Left renal pelvis (tissue), 4 donors: ENCODE measurements at regions not wholly inside any gene's neighbourhood (a gene's known extent, or its start where the extent isn't known, plus 50 kb on each side); places are given as distances from the start of the nearest gene placed in this dataset.

Experiments used
- DNase-seq, 4 donors: peaks; one replicate each; pipeline ENCODE4 v3.0.0-alpha.2; 2013; ENCODE audit warnings: low read depth in 4 of 4, low spot score in 3 of 4

DNA sequence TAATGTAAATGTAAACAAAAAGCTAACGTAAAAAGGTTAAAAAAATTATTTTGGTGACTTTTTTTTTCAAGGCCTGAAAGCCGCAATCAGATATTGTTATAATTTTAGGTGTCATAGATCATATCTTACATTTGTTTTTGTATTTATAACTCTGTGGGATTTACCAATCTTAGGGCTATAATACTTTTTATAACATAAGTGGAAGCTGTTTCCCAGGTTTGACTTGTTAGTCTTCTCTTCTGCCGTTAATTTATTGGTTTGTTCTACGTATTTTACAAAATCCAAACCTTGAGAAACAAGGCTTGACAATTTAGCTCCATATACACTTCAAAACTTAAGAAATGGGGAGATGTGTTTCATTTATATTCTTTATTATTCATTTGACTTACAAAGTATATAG is 119.4 kb downstream of the EVX1 start:
- no peak for DNase-seq

DNA sequence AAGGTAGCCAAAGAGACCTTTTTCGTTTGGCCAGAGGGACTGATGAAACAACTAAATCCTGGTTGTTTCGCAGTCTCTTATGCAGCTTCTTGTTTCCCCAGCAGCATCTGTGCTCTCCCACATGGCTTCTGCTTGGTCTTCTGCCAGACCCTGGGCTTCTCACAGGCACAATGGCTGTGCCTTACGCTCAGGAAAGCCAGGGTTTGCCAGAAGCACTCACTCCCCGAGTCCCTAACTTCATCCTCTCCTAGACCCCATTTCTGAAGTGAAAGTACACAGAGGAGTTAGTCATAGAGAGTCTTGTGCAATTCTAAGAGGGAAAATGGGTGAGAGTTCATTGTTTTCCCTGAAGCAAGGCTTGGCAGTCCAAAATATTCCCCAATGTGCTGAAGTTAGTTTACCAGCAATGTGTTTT is 121.7 kb downstream of the EVX1 start:
- DNase-seq, result no peak

DNA sequence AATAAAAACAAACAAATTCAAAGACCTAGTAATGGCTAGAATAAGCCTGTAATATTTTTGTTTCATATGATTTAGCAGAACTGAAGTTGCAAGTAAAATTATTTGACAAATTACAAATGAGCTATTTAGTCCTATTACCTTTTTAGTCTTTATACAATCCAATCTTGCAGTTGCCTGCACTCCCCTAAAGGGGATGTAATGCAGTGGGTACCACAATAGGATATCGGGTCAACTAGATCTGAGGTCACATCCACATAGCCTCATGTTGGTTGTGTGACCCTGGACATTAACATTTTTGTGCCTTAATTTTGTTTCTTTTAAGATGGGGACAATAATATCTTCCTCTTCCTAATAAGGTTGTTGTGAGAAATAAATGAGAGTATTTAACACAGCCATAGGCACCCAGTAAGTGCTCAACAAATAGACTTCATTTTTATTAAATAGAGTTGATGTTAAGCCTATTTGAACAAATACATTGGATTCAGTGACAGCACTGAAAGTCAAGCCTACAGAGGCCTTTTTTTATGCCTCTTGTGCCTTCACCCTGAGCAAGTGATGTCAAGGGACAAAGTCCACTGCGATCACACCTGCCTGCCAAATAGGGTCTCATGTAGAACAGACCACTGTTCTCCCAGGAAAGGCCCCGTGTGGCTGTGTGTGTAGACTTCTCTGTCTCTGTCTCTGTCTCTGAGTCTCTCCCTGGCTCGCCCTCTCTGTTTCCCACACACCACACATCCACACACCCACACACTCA is 124.8 kb downstream of the EVX1 start:
- no peak for DNase-seq

DNA sequence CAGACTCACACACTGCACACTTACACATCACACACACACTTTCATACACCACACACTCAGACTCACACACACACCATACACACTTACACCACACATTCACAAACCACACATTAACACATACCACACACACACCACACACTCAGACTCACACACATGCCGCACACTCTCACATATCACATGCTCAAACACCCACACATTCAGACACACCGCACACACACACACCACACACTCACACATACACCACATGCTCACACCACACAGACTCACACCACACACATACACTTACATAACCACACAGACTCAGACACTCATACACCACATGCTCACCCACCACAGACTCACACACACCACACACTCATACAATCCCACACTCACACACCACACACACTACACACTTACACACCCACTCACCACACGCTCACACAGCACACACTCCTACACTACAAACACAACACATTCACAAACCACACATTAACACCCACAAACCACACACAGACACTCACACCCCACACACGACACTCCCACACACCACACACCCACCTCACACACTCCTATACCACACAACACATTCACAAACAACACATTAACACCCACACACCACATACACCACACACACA is 125.4 kb downstream of the EVX1 start:
- no peak for DNase-seq

DNA sequence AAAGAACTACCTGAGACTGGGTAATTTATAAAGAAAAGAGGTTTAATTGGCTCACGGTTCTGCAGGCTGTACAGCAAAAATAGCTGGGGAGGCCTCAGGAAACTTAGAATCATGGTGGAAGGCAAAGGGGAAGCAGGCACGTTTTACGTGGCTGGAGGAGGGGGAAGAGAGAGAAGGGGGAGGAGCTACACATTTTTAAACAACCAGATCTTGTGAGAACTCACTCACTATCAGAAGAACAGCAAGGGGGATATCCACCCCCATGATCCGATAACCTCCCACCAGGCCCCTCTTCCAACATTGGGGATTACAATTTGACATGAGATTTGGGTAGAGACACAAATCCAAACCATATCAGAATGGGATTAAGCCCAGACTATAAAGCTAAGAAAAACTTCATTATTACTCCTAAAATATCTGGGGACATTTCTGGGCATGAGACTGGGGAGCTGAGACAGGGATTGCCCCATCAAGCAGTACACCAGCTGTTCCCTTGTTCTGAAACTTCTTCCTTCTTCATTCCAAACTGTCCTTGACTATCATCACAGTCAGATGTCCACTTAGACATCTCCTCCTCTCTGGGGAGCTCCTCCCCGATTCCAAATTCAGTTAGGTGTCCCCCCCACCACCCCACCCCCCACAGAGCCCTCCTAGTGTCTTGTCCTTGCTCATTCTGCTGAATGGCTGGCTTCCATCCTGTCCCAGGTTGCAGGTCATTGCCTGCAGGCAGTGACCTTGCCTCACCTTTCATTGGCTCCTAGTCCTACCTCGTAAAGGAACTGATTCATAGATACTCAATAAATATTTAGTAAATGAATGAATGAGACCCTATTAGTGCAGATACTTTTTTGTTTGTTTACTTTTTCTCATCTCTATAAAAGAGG is 132.6 kb downstream of the EVX1 start:
- DNase-seq, result no peak

DNA sequence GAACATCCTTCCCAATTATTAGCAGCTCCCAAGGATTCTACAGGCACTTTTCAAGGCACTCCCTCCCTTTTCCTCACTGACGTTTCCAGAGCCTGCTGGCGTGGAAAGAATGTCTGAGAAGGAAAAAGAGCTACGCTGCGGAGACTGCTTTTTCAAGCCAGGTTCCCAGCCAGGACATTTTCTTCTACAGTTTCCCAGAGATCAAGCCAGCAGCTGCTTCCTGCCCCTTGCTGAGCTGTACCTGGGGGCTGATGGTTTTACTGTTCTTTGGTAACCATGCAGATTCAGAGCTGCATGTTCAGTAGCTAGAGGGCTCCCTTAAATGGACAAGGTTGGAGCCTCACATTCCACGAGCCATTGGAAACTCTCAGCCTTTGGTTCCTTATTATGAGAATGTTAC is 133.4 kb downstream of the EVX1 start:
- DNase-seq, result no peak

DNA sequence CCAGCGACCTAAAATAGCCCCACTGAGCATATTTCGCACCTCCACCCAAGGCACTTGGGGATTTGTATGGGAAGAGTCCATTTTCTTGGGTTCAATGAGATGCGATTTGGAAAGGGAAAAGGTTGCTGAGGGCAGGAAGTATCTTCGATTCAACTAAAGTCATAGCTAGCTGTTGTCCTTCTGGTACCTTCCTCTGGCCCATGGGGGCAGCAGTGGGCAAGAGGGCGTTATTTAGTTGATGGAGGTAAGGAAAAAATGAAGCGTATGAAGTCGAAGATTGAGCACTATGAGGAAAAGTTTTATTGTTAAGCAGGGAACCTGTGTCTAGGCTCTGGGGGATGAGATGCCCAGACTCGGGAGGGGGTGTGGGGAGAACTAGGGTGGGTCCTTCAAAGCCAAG is 135.4 kb downstream of the EVX1 start:
- DNase-seq, result no peak

DNA sequence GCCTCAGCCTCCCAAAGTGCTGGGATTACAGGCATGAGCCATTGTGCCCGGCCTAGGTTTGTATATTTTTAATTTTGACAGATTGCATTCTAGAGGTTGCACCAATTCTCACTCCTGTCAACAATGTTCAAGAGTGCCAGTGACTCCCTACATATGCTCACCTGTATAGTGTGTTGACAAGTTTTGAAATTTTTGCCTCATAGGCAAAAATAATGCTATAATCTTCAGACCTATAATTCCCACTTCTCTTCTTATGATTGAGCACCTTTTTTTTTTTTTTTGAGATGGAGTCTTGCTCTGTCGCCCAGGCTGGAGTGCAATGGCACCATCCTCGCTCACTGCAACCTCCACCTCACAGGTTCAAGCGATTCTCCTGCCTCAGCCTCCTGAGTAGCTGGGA is 139.7 kb downstream of the EVX1 start:
- no peak for DNase-seq

DNA sequence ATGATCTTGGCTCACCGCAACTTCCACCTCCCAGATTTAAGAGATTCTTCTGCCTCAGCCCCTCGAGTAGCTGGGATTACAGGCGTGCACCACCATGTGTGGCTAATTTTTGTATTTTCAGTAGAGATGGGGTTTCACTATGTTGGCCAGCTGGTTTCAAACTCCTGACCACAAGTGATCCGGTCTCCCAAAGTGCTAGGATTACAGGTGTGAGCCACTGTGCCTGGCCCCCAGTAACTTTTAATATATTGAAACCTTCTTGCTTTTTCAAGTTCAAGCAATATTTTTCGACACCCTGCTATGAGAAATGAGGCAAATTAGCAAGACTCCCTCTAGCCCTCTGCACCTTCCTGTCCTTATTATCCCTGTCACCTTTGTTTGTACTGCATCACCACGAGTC is 144.0 kb downstream of the EVX1 start:
- no peak for DNase-seq

DNA sequence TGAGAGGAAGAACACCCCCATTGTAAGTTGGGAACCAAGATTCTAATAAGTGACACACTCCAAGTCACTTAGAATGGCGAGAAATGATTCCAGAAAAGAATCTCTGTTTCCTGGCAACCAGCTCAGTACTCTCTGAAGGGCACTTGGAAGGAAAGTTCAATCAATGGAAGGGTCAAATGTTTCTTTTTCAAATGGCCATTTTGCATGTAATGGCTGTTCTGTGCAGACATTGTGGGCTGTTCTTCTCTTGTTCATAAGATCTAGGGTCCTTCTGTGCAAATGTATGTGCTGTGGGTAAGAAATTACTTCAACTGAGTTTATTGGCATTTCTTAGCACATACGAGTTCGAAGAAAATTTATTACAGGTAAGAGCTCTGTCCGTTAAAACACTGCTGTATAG is 145.3 kb downstream of the EVX1 start:
- DNase-seq, result no peak

DNA sequence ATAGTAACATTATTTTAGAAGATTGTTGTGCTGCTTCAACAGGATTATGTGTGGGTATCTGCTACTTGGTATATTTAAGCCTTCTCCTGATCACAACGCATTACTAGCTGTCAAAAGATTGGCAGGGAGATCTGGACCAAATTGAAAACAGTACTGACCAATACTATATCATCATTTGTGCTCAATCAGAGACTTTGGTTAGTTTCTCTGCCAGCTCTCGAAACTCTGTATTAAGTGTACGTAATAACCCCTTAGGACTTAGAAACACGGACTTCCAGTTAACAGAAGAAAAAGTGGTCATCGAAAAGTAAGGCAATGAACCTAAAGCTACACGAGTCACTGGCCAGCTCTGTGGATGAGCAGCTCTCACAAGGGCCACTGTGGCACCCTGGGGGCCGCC is 146.0 kb downstream of the EVX1 start:
- DNase-seq, result no peak

DNA sequence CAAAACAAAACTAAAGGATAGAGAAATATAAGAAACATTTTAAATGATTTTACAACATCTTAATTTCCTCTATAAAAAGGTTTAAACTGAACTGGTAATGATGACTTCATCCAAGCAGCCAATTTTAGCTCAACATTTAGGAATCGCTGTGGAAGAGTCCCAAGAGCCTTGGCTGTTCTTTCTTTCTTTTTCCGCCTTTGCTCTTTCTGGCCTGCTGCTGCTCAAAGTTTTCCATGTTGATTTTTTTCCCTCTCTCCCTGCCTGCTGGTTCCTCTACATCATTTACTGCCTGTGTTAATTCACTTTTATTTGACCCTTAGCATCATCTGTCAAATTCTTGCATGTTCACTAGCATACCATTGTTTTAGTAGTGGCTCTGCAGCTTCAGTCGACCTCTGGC is 146.9 kb downstream of the EVX1 start:
- no peak for DNase-seq

DNA sequence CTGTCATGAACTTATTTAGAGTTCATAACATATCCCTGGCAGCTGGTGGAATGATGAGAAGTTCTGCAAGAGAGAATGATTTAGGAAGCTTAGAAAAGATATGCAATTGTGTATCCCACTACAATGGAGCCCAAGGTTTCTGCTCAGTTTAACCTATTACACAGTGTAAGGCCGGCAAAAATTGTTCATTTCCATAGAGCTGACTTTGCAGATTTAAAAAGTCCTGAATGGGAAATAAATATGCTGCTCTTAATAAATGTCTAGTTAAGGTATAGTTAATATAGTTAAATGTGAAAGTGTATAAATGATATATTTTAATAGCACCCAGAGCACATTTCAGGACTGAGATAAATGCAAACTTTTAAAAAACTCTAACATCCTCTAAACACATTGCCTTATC is 149.9 kb downstream of the EVX1 start:
- DNase-seq, result no peak

DNA sequence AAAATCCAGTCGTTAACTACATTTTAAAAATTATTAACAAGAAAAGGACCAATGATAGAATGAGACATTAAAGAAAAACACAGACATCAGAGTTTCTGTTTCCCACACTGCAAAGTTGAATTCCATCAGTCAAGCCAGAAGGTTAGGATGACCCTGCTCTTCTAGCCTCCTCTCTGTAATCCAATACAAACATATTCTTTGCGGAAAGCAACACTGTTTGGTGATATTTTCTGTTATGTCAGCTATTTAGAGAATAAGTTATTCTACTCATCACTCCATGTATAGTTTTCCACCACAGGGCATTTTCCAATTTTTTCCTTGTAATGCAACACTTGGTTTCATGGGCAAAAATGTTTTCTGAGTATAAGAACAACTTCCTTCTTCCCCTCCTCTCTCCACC is 152.3 kb downstream of the EVX1 start:
- no peak for DNase-seq

DNA sequence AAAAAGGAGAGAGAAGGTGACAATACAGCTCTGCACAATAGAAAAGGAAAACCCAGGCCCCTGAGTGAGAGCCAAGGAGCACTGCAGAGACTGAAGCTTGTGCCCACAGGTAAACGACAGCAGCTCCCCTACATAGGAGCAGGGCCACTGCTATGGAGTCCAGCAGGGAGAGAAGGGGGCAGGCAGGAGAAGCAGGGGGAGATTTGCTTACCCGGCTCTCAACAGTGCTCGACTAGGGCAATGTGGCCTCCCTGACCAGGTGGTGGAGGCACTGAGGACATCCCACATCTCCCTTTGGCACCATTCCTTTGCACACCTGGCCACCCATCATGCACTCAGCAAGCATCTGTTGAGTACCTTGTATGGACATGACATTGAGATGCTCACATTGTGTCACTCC is 153.0 kb downstream of the EVX1 start:
- DNase-seq, result no peak

DNA sequence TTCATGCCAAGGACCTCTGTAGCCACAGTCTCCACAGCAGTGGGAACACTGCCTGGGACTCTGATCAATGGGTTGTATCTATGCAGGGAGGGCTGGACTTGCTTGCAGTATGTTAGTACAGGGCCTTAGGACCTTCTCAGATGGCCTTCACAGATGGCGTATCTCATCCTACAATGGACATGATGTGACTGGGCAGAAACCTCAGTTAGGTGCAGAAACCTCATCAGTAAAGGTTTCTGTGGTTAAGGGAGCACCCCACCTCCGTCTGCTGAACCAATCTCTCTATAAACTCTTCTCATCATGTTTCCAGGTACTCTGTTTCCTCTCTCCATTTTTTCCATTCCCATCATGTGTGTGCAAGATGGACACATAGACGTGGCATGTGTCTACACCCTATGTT is 154.9 kb downstream of the EVX1 start:
- DNase-seq, result no peak

DNA sequence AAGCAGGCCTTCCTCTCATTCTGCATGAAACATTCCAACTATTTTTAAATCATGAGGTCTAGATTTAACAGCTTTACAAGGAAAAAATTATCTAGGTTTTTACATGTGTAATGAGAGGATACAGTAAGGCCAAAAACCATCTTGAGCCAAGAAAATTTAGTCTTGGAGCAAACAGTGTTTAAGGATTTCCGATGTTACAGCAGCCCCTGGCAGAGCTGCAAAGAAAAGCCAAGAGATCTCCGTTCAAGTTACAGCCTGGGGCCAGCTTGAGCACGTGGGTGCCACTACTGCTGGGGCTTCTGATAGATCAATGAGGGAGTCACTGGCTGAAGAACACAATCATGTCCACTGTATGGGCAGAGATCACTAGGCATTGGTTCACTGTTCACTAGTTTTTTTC is 156.2 kb downstream of the EVX1 start:
- no peak for DNase-seq

DNA sequence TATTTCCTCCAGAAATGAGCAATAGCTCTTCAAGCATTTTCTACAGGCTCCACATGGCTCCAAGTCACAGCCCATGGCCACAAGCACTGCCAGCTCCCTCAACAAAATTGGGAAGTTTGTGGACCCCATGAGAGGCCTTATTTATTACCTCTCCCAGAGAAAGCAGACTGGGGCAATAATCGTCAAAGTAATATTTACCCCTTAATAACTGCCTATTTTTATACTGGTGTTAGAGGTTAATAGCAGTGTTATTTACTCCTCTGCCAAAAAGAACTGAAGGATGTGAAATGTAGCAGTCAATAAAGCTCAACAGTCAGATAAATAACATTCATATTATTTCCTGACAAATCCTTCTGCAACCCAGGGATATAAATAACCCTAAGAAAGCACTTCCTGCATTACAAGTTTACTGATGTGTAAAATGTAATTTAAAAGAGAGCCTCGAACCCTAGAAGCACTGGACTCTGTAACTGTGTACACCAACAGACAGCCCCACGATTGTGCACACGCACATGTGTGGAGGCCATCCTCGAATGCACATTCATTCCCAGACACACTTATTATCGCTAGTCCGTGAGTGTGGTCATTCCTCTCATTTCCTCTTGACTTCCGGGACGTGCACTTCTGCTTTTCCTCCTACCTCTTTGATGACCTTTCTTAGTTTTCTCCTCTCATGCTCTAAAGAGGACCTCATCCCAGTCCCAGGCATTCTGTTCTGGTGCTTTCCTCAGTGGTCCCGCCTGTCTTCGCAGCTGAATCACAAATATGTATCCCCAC is 157.4 kb downstream of the EVX1 start:
- no peak for DNase-seq

DNA sequence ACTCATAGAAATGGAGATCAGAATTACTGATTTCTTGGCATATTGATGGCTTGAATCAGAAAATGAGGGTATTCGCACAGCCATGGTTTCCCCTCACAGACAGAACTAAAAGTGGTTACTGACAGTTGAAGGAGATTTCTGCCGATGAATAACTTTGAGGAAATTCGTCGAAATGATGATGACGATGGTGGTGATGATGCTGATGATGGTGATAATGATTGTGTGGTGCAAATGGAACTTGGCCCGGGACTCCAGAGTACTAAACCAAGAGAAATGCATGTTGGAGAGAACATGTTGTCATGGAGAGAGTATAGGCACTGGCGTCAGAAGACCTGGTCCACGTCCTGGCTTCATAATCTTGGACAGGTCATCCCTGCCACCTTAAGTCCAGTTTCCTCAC is 163.2 kb downstream of the EVX1 start:
- no peak for DNase-seq

DNA sequence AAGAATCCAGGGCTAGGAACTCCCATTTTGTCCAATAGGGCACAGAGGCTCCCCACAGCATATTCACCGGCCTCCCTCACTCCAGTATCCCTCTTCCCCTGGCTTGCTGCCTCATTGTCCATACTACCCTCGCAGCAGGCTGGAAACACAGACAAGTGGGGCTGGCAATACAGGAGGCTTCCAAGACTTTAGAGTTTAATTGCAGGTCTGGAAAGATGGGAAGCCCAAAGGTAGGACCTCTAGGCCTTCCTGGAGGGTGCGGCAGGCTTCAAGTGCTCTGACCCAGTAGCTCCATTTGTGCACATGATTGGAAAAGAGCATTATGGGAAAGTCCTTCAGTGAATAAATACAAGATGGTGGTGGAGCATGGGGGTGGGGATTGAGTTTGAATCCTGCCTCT is 166.7 kb downstream of the EVX1 start:
- DNase-seq, result no peak

DNA sequence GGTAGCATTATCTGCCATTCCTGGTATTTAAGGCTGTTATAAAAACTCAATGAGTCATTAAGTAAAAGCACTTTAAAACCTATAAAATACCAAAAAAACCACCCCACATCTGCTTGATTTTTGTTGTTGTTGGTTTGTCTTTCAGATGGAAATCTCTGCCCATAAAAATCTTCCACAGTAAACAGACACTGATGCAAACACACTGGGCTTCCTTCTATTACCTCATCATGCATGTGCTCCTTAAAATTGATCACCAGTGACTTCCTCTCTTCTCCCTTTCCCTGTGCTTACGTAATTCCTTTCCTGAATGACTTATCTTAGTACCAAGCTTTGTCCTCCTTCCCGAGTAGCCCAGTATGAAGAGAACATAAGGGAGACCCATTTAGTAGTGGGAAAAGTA is 167.2 kb downstream of the EVX1 start:
- no peak for DNase-seq
